Activated CD8-positive, alpha-beta T cell treated with anti-CD3 and anti-CD28 coated beads, Interleukin-2, amount 10 ng/mL, durations not matched to agents 7 days and 5 days (primary cell): ENCODE measurements at regions not wholly inside any gene's neighbourhood (a gene's known extent, or its start where the extent isn't known, plus 50 kb on each side); places are given as distances from the start of the nearest gene placed in this dataset.
A peak's percentile ranks its signal among the peaks of the same experiment; 100 is the strongest.

Experiments
- ATAC-seq: fragments of 150-1000 bp; cut with Tn5 transposase; one replicate; pipeline ENCODE4 v1.10.0; 2021; ENCODE audit warnings: moderate library complexity
- CTCF ChIA-PET: fragments of 350-600 bp; sonication (Branson Sonifier 250); formaldehyde crosslinking; loops from one replicate; lab custom pipeline; 2021; ENCODE audit warnings: antibody characterized with exemption; lab: Charles Lee
- POLR2A ChIA-PET: fragments of 350-600 bp; sonication (Branson Sonifier 250); formaldehyde crosslinking; loops from one replicate; lab custom pipeline; 2021; ENCODE audit warnings: antibody characterized with exemption; lab: Charles Lee
- DNase-seq: peaks from one replicate; pipeline ENCODE4 v3.0.0-alpha.2; 2020
- H3K27ac Mint-ChIP-seq: one replicate; pipeline ENCODE4 v1.8.0; 2021; ENCODE audit warnings: mild to moderate bottlenecking, mixed read lengths
- H3K27me3 Mint-ChIP-seq: one replicate; pipeline ENCODE4 v1.8.0; 2021; ENCODE audit warnings: low read depth, mixed read lengths
- H3K36me3 Mint-ChIP-seq: one replicate; pipeline ENCODE4 v1.8.0; 2021; ENCODE audit warnings: low read depth, mixed read lengths
- H3K4me1 Mint-ChIP-seq: one replicate; pipeline ENCODE4 v1.8.0; 2021; ENCODE audit warnings: low read depth, mixed read lengths
- H3K4me3 Mint-ChIP-seq: one replicate; pipeline ENCODE4 v1.8.0; 2021; ENCODE audit warnings: mild to moderate bottlenecking, mixed read lengths
- H3K9me3 Mint-ChIP-seq: one replicate; pipeline ENCODE4 v1.8.0; 2022; ENCODE audit warnings: mixed read lengths; ENCODE audit not compliant: insufficient read depth

DNA sequence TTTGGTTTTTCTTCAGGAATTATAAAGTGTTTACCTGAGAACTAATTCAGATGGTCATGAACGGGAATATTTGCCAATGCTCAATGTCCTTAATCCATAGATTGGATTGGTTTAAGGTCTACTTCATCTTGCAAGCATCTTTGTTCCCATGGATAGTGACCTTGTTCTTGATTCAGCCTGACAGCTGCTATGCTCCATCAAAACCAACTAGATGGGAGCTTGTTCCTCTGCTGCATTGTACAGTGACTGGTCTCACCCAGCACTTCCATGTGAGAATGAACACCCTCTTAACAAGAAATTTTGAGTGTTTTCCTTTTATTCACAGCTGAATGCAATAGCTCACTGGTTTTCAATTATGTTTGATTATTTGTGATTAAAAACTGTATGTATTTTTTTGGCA lies 312.6 kb upstream of the ACTBL2 start:
- DNase-seq (no peak), ATAC-seq (no peak)
- H3K9me3 Mint-ChIP-seq: no peaks in the 10 kb centered on the region
- H3K27ac Mint-ChIP-seq: no peak overlapping the region
- no peaks in the 10 kb centered on the region for H3K27me3 Mint-ChIP-seq
- ChIA-PET CTCF (no interaction called here), POLR2A (no interaction called here)
- H3K4me1 Mint-ChIP-seq: no peaks in the 10 kb centered on the region
- no peak overlapping the region for H3K4me3 Mint-ChIP-seq
- H3K36me3 Mint-ChIP-seq: no peaks in the 10 kb centered on the region

DNA sequence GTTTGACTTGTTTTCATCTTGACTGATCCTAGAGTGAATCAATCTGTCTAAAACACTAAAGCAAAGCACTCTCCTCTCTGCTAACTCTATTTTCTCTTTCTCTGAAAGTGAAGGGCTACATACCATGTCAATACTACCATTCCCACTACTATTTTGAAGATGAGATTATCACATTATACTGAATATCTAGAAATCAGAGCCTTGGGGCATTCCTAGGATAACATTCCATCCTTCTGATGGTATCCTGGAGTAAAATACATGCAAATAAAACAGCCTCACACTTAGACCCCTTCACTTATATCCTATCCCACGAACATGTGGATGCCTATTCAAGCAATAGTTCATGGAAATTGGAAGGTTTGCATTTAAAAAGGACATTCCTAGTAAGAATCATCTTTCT lies 309.3 kb upstream of the ACTBL2 start:
- Mint-ChIP-seq H3K27ac (no peak overlapping the region), H3K4me1 (no peaks in the 10 kb centered on the region), H3K36me3 (no peaks in the 10 kb centered on the region), H3K9me3 (no peaks in the 10 kb centered on the region), H3K4me3 (no peak overlapping the region), H3K27me3 (no peaks in the 10 kb centered on the region)
- DNase-seq (no peak), ATAC-seq (no peak)
- CTCF ChIA-PET: no interaction called here
- POLR2A ChIA-PET: no interaction called here

DNA sequence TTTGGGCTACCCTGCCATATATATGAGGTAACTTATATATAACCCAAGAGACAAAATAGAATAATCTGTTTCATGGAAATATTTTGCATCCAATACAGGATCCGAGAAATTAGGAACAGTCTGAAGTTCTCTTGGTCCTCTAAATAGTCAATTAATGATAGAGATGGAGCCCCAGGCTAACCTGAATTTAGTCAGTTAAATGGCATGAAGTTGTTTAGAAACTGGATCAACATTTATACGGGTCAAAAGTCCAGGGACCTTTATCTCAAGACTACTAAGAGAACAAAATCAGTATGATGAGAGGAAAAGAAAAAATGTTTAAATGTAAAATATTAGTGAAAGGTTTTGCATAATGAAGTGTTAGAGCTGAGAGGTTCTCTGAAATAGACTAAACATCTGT lies 303.3 kb upstream of the ACTBL2 start:
- ATAC-seq (no peak), DNase-seq (no peak)
- no peaks in the 10 kb centered on the region for H3K9me3 Mint-ChIP-seq
- H3K4me1 Mint-ChIP-seq: no peaks in the 10 kb centered on the region
- ChIA-PET CTCF (no interaction called here), POLR2A (no interaction called here)
- no peaks in the 10 kb centered on the region for H3K36me3 Mint-ChIP-seq
- H3K27ac Mint-ChIP-seq: no peak overlapping the region
- no peak overlapping the region for H3K4me3 Mint-ChIP-seq
- H3K27me3 Mint-ChIP-seq: peaks cover 3% of the 10 kb centered on the region

DNA sequence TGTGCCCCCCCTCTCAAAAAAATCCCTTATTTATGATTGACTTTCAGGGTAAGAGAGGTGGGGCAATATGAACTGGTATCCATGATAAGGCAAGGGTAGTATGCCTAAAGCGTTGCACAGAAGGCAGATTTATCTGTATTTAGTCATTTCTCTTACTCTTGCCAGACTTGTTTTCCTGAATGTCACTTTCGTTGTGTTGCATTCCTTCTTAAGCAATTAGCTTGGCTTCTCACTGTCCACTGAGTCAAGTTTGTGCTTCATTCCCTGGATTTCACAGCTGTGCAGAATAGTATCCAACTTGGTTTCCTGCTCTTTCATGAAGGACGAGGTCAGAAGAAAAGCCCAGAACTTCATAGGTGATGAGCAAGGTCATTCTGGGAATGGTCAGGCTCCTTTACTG lies 301.5 kb upstream of the ACTBL2 start:
- Mint-ChIP-seq H3K27ac (no peak overlapping the region), H3K4me3 (no peak overlapping the region), H3K36me3 (no peaks in the 10 kb centered on the region), H3K4me1 (no peaks in the 10 kb centered on the region), H3K27me3 (peaks cover 3% of the 10 kb centered on the region), H3K9me3 (no peaks in the 10 kb centered on the region)
- ATAC-seq (no peak), DNase-seq (no peak)
- POLR2A ChIA-PET: no interaction called here
- CTCF ChIA-PET: no interaction called here

DNA sequence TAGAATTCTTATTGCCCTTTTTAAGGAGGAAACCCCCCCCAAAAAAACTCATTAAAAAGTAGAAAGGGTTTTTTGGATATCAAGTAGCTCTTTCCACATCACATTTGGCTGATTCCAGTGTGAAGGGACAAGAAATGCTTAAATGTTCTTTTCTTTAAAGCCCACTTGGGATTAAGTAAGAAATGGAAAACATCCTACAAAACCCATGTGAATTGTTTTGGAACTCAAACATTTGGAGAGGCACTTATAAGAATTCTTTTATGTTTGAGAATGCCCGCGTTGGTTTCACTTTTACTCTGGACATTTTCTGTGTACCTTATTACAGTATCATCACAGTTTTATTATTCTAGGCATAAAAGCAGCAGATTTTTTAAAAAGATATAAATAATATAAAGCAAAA lies 301.1 kb upstream of the ACTBL2 start:
- H3K4me3 Mint-ChIP-seq: no peak overlapping the region
- CTCF ChIA-PET: no interaction called here

DNA sequence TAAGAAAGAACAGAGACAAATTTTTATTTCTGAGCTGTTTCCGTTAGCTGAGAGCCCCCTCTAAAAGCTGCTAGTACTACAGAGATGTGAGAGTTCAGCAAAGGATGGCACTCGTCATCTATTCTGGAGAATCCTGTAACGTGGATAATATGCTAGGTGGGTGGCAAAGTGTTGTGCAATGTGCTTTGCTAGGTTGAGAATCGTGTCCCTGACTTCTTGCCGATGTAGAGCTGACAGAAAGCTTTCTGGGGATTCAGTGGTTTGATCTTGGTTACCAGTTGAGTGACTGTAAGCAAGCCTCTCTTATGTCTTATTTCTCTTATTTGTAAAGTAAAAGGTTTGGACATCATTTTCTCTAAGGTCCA lies 298.3 kb upstream of the ACTBL2 start:
- Mint-ChIP-seq H3K27me3 (peaks cover 3% of the 10 kb centered on the region), H3K36me3 (no peaks in the 10 kb centered on the region), H3K9me3 (no peaks in the 10 kb centered on the region), H3K4me3 (no peak overlapping the region), H3K4me1 (no peaks in the 10 kb centered on the region), H3K27ac (no peak overlapping the region)
- ATAC-seq: no peak
- POLR2A ChIA-PET: interaction anchor here (0.6 kb wide), 1 partner anchor 675 kb away, joined by 3 read pairs; no protein-coding TSS in a partner anchor
- CTCF ChIA-PET: interaction anchor here (0.8 to 4.4 kb wide), 2 partner anchors 679 to 682 kb away, joined by 4 to 43 read pairs; partner anchors contain the start of gene PLK2
- DNase-seq: no peak

More for the DNA sequence above, 301.1 kb upstream of the ACTBL2 start:
- Mint-ChIP-seq H3K27me3 (peaks cover 3% of the 10 kb centered on the region), H3K36me3 (no peaks in the 10 kb centered on the region), H3K9me3 (no peaks in the 10 kb centered on the region), H3K27ac (no peak overlapping the region), H3K4me1 (no peaks in the 10 kb centered on the region)
- DNase-seq: no peak
- ATAC-seq: no peak
- POLR2A ChIA-PET: no interaction called here

DNA sequence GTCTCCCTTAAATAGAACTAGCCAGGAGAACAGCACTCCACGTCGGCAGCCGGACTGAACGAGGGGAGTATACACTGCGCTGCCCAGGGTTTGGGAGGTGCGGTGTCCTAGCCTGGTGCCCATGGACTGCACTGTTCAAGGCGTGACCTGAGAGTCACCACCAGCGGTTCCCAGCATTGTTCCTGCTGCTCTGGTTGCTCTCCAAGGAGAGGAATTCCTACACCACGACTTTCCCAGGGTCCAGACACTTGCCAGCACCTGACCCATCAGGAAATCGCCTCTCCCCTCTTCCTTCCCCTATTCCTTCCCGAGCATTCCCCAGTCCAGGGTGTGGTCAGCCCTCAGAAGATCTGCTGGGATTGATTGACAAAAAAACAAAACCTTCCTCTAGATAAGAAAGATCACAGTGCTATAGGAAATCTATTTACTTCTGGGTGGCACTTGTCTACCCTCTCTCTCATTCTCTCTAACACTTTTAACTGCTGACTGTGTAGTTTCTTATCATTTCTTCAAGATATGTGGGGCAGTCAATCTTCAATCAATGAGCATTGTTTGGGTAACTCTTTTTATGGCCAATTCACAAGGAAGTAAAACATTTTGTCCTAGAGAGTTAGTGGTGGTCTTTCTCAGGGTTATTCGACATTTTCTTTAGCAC lies 297.8 kb upstream of the ACTBL2 start:
- Mint-ChIP-seq H3K27ac (no peak overlapping the region), H3K36me3 (no peaks in the 10 kb centered on the region), H3K9me3 (no peaks in the 10 kb centered on the region), H3K27me3 (peaks cover 3% of the 10 kb centered on the region), H3K4me3 (no peak overlapping the region), H3K4me1 (no peaks in the 10 kb centered on the region)
- POLR2A ChIA-PET: no interaction called here
- CTCF ChIA-PET: interaction anchor here (0.8 to 4.4 kb wide), 3 partner anchors 680 to 683 kb away, joined by 3 to 43 read pairs (median 4); partner anchors contain the start of gene PLK2
- ATAC-seq (no peak), DNase-seq (no peak)

DNA sequence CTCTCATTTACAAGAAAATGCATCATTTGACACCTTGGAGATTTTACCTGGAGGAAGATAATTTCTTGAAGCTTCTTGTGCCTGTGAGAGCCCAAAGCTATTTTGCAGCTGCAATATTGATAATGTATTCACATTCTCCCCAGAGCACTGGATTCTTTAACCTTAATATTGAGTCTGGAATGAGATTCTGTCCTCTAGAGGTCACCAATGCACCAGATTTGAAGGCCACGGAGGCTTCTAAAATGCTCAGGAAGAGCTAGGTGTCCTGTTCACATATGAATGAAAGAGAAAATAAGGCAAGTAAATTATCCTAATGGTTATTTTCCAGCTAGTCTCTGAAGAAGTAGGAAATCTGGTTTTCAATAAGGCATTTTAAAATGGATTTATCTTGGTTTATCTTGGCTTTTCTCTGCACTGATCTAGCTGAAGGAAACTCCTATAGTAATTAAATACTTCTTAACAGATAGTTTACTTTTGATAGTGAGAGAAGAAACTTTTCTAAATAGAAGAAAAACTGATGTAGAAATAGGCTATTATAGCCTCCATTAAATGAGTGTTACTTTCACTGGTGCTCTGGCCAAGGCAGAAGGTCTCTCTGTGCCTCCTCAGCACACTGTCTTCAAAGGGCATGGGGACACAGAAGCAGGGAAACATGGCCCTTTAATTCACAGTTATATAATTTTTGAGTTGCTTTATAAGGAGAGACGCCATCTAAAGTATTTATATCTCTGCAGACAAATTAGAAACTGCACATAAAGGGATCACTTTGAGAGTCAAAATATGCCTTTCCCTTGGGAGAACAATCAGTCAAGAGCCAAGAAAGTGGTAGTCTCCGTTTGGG lies 297.0 kb upstream of the ACTBL2 start:
- H3K4me3 Mint-ChIP-seq: no peak overlapping the region
- H3K36me3 Mint-ChIP-seq: no peaks in the 10 kb centered on the region
- no peak overlapping the region for H3K27ac Mint-ChIP-seq
- no peaks in the 10 kb centered on the region for H3K9me3 Mint-ChIP-seq
- H3K4me1 Mint-ChIP-seq: no peaks in the 10 kb centered on the region
- no peaks in the 10 kb centered on the region for H3K27me3 Mint-ChIP-seq
- CTCF ChIA-PET: interaction anchor here (0.6 to 4.4 kb wide), 15 partner anchors 8 to 1070 kb away, joined by 3 to 43 read pairs (median 3); partner anchors contain the start of gene PLK2
- ATAC-seq (no peak), DNase-seq (peak; percentile 26)
- POLR2A ChIA-PET: no interaction called here

DNA sequence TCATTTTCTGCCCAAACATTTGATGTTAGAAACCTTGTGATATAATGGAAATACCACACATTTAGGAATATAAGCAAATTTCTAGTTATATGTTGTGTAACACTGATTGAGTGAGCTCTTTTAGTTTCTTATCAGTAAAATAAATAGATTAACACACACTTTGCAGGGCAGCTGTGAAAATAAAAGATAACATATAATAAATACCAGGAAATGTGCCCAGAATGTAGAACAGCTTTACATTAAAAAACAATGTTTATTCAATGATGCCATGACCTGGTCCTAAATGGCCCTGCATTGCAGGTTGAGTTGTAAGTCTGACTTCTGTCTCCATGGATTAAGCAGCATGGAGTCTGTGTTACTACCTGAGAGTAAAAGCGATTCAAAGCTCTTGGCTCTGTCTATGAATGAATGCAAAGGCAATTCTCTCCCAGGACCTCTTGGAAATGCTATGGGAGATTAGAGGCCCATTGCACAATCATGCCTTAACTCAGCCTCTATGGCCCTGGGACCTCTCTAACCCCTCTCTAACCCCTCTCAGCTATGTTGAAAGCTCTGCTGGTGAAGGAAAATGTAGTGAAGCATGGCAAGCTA lies 296.0 kb upstream of the ACTBL2 start:
- Mint-ChIP-seq H3K36me3 (no peaks in the 10 kb centered on the region), H3K27me3 (no peaks in the 10 kb centered on the region), H3K9me3 (no peaks in the 10 kb centered on the region), H3K4me3 (no peak overlapping the region), H3K27ac (no peak overlapping the region), H3K4me1 (no peaks in the 10 kb centered on the region)
- DNase-seq (no peak), ATAC-seq (no peak)
- CTCF ChIA-PET: interaction anchor here (1.1 to 4.4 kb wide), 5 partner anchors 9 to 1071 kb away, joined by 3 to 43 read pairs (median 4); partner anchors contain the start of gene PLK2
- POLR2A ChIA-PET: no interaction called here

DNA sequence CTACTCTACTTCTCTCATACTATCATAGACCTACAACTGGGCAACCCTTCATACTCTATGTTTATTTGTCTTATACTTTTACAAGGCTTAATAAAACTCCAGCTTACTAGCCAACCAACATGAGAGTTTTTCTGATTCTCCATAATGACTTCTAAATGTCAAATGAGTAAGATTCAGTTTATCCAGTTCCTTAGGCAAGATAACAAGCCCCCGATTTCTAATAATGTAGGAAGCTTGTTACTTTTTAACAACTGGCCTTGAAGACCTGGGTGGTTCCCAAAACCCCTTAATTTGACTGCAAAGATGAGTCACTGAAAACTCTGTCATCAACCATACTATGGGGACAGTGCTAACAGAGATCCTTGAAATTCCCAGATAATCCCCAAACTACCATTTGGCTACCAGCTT lies 294.6 kb upstream of the ACTBL2 start:
- Mint-ChIP-seq H3K4me1 (no peaks in the 10 kb centered on the region), H3K4me3 (no peak overlapping the region), H3K9me3 (no peaks in the 10 kb centered on the region), H3K36me3 (no peaks in the 10 kb centered on the region), H3K27me3 (no peaks in the 10 kb centered on the region), H3K27ac (no peak overlapping the region)
- no peak for DNase-seq
- no peak for ATAC-seq
- ChIA-PET CTCF (interaction anchor here (1.5 to 4.4 kb wide), 2 partner anchors 277 to 683 kb away, joined by 3 to 43 read pairs; partner anchors contain the start of gene PLK2), POLR2A (no interaction called here)

DNA sequence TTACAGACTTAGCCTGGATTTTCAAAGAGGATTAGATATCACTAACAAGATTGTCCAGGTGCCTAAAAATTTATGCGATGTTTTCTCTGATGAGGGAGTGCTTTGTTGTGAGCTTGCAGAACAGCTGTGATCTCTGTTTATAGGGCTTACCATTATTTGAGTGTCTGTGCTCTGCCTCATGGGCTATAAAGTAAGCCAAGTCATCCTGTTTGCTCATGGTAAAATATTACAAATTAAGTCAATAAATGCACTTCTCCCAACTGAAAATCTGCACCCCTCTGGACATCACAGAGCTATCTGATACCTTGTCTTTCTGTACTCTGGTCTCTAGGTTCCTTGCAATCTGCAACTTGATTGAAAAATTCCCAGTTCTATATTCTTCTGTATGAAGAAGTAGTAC lies 293.4 kb upstream of the ACTBL2 start:
- POLR2A ChIA-PET: no interaction called here
- no peak overlapping the region for H3K4me3 Mint-ChIP-seq
- ATAC-seq (no peak), DNase-seq (no peak)
- H3K9me3 Mint-ChIP-seq: no peaks in the 10 kb centered on the region
- H3K27ac Mint-ChIP-seq: no peak overlapping the region
- H3K36me3 Mint-ChIP-seq: no peaks in the 10 kb centered on the region
- CTCF ChIA-PET: interaction anchor here (0.9 kb wide), 1 partner anchor 478 kb away, joined by 3 read pairs; no protein-coding TSS in a partner anchor
- no peaks in the 10 kb centered on the region for H3K27me3 Mint-ChIP-seq
- H3K4me1 Mint-ChIP-seq: no peaks in the 10 kb centered on the region

DNA sequence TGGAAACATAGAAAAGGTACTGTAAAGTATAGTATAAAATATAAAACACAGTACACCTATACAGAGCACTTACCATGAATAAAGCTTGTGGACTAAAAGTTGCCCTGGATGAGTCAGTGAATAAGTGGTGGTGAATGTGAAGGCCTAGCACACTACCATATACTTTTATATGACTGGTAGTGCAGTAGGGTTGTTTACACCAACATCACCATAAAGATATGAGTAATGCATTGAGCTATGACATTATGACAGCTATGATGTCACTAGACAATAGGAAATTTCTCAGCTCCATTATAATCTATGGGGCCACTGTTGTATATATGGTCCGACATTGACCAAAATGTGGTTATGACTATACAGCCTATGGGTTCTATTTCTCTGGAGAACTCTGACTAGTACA lies 291.8 kb upstream of the ACTBL2 start:
- H3K27me3 Mint-ChIP-seq: peaks cover 3% of the 10 kb centered on the region
- no peaks in the 10 kb centered on the region for H3K9me3 Mint-ChIP-seq
- no peak for DNase-seq
- H3K36me3 Mint-ChIP-seq: no peaks in the 10 kb centered on the region
- no peak overlapping the region for H3K4me3 Mint-ChIP-seq
- no peak overlapping the region for H3K27ac Mint-ChIP-seq
- no peaks in the 10 kb centered on the region for H3K4me1 Mint-ChIP-seq
- ChIA-PET POLR2A (no interaction called here), CTCF (no interaction called here)
- ATAC-seq: no peak
